A673 (cell line): ENCODE measurements at regions not wholly inside any gene's neighbourhood (a gene's known extent, or its start where the extent isn't known, plus 50 kb on each side); places are given as distances from the start of the nearest gene placed in this dataset.

ENCODE experiments used
- BruUV-seq: library from RNA; stranded (reverse); fragments of 400-500 nt; replicated peaks from 2 replicates; lab custom pipeline; 2021; lab: Mats Ljungman, UMichigan
- CTCF ChIA-PET: fragments of 300-600 bp; sonication (Branson Sonifier 250); formaldehyde crosslinking; loops from one replicate; lab custom pipeline; 2022; ENCODE audit warnings: antibody characterized with exemption; lab: Charles Lee
- POLR2A ChIA-PET: fragments of 300-600 bp; sonication (Branson Sonifier 250); formaldehyde crosslinking; loops from one replicate; lab custom pipeline; 2022; ENCODE audit warnings: antibody characterized with exemption; ENCODE audit not compliant: low non-redundant PET; lab: Charles Lee
- DNase-seq: peaks from one replicate; pipeline ENCODE4 v3.0.0-alpha.2; 2015; ENCODE audit warnings: low spot score
- H3K27ac ChIP-seq: fragments of 200-600 bp; sonication (generic); 2 replicates; pipeline ENCODE4 v1.5.1; 2016; ENCODE audit warnings: mixed run types, low read depth, mild to moderate bottlenecking, mixed read lengths, antibody characterized with exemption, low read length; ENCODE audit not compliant: poor library complexity, severe bottlenecking
- H3K27me3 ChIP-seq: fragments of 200-600 bp; sonication (generic); replicated peaks from 2 replicates; pipeline ENCODE4 v1.6.1; 2017; ENCODE audit warnings: mixed run types, low read depth, mild to moderate bottlenecking, mixed read lengths, antibody characterized with exemption, low read length; ENCODE audit not compliant: insufficient read depth, poor library complexity
- H3K36me3 ChIP-seq: fragments of 200-600 bp; sonication (generic); 2 replicates; pipeline ENCODE4 v1.6.1; 2016; ENCODE audit warnings: mixed run types, mild to moderate bottlenecking, mixed read lengths, antibody characterized with exemption, low read length; ENCODE audit not compliant: insufficient read depth, poor library complexity, severe bottlenecking
- H3K4me1 ChIP-seq: fragments of 200-600 bp; sonication (generic); 2 replicates; pipeline ENCODE4 v1.6.1; 2017; ENCODE audit warnings: mixed run types, mild to moderate bottlenecking, mixed read lengths, antibody characterized with exemption, low read length; ENCODE audit not compliant: insufficient read depth, poor library complexity, severe bottlenecking
- H3K4me3 ChIP-seq: fragments of 200-600 bp; sonication (generic); 2 replicates; pipeline ENCODE4 v1.5.1; 2016; ENCODE audit warnings: low read depth, mixed run types, mild to moderate bottlenecking, mixed read lengths, low read length; ENCODE audit not compliant: poor library complexity, severe bottlenecking
- H3K9me3 ChIP-seq: fragments of 200-600 bp; sonication (generic); 2 replicates; pipeline ENCODE4 v1.6.1; 2016; ENCODE audit warnings: mixed run types, low read depth, mild to moderate bottlenecking, mixed read lengths, antibody characterized with exemption, low read length; ENCODE audit not compliant: poor library complexity, severe bottlenecking
- CTCF ChIP-seq: fragments of 300-800, 200-600 bp; sonication (generic); conservative IDR thresholded peaks from 2 replicates; pipeline ENCODE4 v1.5.1; 2017; ENCODE audit warnings: low read depth, mild to moderate bottlenecking, antibody characterized with exemption, low read length, moderate library complexity, mixed read lengths
- EZH2 ChIP-seq: fragments of 200-600 bp; sonication (generic); IDR thresholded peaks from 2 replicates; pipeline ENCODE4 v1.6.1; 2017; ENCODE audit warnings: borderline replicate concordance, low read depth, mild to moderate bottlenecking, mixed read lengths, antibody characterized with exemption, low read length; ENCODE audit not compliant: poor library complexity, severe bottlenecking
- intact Hi-C: fragments of 100-400 bp; cut with micrococcal nuclease; formaldehyde crosslinking; loops from one replicate; pipeline ENCODE4 v1.10.0; 2022; ENCODE audit not compliant: unreplicated experiment

GRCh38 chr16:14018851-14019250 is 52.3 kb upstream of the MRTFB start:
- no peak overlapping the region for H3K4me3 ChIP-seq
- no peak for DNase-seq
- no peaks in the 10 kb centered on the region for H3K9me3 ChIP-seq
- no peak overlapping the region for H3K27ac ChIP-seq
- POLR2A ChIA-PET = no interaction called here
- intact Hi-C loops = no loop called here
- H3K36me3 ChIP-seq = no peaks in the 10 kb centered on the region
- TF ChIP-seq CTCF (no peak), EZH2 (no peak)
- no TSS peak for BruUV-seq
- no peaks in the 10 kb centered on the region for H3K27me3 ChIP-seq
- H3K4me1 ChIP-seq = peaks cover 3% of the 10 kb centered on the region
- CTCF ChIA-PET = no interaction called here

- no TSS peak for BruUV-seq
- no peak overlapping the region for H3K27ac ChIP-seq
- H3K27me3 ChIP-seq = no peaks in the 10 kb centered on the region
- no peak overlapping the region for H3K4me3 ChIP-seq
- intact Hi-C loops = no loop called here
- no peaks in the 10 kb centered on the region for H3K36me3 ChIP-seq
- no peak for DNase-seq
- TF ChIP-seq EZH2 = no peak
- TF ChIP-seq CTCF = no peak
- ChIA-PET POLR2A (no interaction called here), CTCF (no interaction called here)
- H3K9me3 ChIP-seq = no peaks in the 10 kb centered on the region
- H3K4me1 ChIP-seq = no peaks in the 10 kb centered on the region
These were observed 51.0 kb upstream of the MRTFB start for GRCh38 chr16:14020141-14020540.
